Ascending aorta (tissue), 2 donors: ENCODE measurements at regions not wholly inside any gene's neighbourhood (a gene's known extent, or its start where the extent isn't known, plus 50 kb on each side); places are given as distances from the start of the nearest gene placed in this dataset.

ENCODE experiments used
- DNase-seq, 2 donors: peaks; one replicate each; pipeline ENCODE4 v3.0.0-alpha.2; 2019; ENCODE audit warnings: low spot score in 2 of 2
- H3K27ac ChIP-seq, 2 donors: fragments of 200-600 bp; sonication (generic); one replicate each; pipeline ENCODE4 v1.5.1; 2016 to 2017; ENCODE audit warnings: mild to moderate bottlenecking in 1 of 2
- H3K27me3 ChIP-seq: fragments of 200-600 bp; sonication (generic); one replicate; pipeline ENCODE4 v1.5.1; 2017
- H3K36me3 ChIP-seq, 2 donors: fragments of 200-600 bp; sonication (generic); one replicate each; pipeline ENCODE4 v1.5.1; 2016
- H3K4me1 ChIP-seq, 2 donors: fragments of 200-600 bp; sonication (generic); one replicate each; pipeline ENCODE4 v1.5.1; 2016 to 2017; ENCODE audit warnings: mild to moderate bottlenecking in 1 of 2
- H3K4me3 ChIP-seq, 2 donors: fragments of 200-600 bp; sonication (generic); one replicate each; pipeline ENCODE4 v1.5.1; 2016 to 2017; ENCODE audit warnings: mild to moderate bottlenecking in 1 of 2
- H3K9me3 ChIP-seq, 2 donors: fragments of 200-600 bp; sonication (generic); one replicate each; pipeline ENCODE4 v1.5.1; 2016
- intact Hi-C: fragments of 100-400 bp; cut with DNase I; formaldehyde crosslinking; loops from one replicate; pipeline ENCODE4 v1.15.1; 2023
- TF ChIP-seq, protein P1 (sequence below), 3 experiments: fragments of 200-600 bp in 2 of 3; fragments of 450-650 bp in 1 of 3; sonication (generic) in 2 of 3; IDR thresholded peaks; one replicate each; pipeline ENCODE4 v1.5.1; 2016 to 2019; ENCODE audit warnings: antibody characterized with exemption in 3 of 3, mild to moderate bottlenecking in 1 of 3, moderate library complexity in 1 of 3

DNA sequence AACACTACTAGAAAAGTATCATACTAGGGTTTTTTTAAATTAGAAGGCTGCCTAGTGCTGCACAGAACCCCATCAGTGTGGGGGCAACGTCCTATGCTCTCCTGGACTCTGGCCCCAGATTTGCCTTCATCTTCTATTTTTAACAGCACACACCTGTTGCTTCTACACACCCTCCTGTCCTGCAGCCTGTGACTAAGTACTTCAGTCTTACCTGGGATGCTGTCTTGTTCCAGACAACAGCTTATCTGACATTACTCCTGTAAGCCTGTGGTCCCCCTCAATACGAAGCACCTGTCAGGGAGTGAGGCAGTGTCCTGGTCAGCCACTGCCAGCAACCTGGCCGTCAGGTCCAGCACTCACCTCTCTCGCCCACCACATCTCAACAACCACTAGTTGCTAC, 247.6 kb upstream of the PSMD7 start:
- intact Hi-C loops, result no loop called here
- no peaks in the 10 kb centered on the region for H3K36me3 ChIP-seq
- DNase-seq, result no peak
- TF ChIP-seq, protein P1, sequence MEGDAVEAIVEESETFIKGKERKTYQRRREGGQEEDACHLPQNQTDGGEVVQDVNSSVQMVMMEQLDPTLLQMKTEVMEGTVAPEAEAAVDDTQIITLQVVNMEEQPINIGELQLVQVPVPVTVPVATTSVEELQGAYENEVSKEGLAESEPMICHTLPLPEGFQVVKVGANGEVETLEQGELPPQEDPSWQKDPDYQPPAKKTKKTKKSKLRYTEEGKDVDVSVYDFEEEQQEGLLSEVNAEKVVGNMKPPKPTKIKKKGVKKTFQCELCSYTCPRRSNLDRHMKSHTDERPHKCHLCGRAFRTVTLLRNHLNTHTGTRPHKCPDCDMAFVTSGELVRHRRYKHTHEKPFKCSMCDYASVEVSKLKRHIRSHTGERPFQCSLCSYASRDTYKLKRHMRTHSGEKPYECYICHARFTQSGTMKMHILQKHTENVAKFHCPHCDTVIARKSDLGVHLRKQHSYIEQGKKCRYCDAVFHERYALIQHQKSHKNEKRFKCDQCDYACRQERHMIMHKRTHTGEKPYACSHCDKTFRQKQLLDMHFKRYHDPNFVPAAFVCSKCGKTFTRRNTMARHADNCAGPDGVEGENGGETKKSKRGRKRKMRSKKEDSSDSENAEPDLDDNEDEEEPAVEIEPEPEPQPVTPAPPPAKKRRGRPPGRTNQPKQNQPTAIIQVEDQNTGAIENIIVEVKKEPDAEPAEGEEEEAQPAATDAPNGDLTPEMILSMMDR (IDR thresholded peaks at IDR 0.05), result no peak
- no peaks in the 10 kb centered on the region for H3K27me3 ChIP-seq
- H3K4me1 ChIP-seq, result no peaks in the 10 kb centered on the region
- no peak overlapping the region for H3K4me3 ChIP-seq
- no peaks in the 10 kb centered on the region for H3K9me3 ChIP-seq
- no peak overlapping the region for H3K27ac ChIP-seq

DNA sequence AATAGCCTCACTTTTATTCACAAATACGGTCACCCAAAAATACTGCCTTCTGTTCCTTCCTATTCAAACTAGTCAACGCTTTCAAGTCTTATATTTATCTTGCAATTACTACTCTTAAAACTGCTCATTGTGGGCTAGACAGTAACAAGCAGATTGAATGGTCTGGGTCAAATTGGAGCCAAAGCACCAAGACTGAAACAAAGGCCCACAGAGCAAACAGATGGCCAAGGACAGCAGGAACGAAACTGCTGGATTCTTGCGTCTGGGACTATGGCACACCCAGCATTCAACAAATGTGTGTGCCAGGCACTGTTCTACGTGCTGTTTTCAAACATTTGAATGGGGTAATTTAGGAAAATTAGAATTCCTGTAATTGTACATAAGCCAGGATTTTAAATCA, 250.1 kb upstream of the PSMD7 start:
- Histone ChIP-seq H3K27ac (no peak overlapping the region), H3K36me3 (no peaks in the 10 kb centered on the region), H3K4me1 (no peaks in the 10 kb centered on the region), H3K27me3 (no peaks in the 10 kb centered on the region), H3K9me3 (no peaks in the 10 kb centered on the region), H3K4me3 (no peak overlapping the region)
- TF ChIP-seq, protein P1 (IDR thresholded peaks at IDR 0.05), result no peak
- DNase-seq, result no peak
- intact Hi-C loops, result no loop called here

DNA sequence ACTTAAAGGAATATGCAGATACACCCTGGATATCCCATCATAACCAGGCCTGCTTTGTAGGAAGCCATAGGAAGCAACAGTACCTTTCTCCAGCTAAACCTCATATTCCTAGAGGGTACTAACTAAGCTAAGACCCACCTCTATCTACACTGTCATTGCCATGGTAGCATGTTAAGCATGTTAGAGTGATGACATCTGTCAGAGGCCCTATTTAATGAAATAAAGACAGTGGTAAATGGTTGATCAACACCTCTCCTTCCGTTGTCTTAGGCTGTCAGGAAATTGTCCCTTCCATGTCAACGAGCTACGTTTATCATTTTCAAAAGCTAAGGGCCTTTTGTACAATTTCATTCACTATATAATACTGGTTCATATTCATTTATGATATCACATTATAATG, 251.1 kb upstream of the PSMD7 start:
- Histone ChIP-seq H3K9me3 (no peaks in the 10 kb centered on the region), H3K27ac (no peak overlapping the region)
- intact Hi-C loops, result no loop called here

DNA sequence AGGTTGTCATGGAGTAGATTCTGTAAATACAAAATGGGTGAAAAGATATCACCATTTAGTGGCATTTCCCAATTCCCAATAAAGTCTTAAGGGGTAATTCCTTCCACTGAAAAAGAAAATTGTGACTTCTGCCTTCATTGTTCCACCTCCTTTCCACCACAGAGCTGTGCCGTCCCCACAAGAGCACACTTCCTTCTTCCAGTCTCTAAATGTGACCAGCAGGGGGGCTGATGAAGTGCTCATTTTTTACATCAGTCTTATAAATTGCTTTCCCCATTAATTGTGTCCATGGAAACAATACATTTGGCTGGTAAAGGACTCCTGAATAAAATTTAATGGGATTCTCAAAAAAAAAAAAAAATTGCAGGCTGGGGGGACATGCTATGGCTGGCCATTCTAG, 260.8 kb upstream of the PSMD7 start:
- Histone ChIP-seq H3K4me3 (no peak overlapping the region), H3K36me3 (no peaks in the 10 kb centered on the region), H3K4me1 (no peaks in the 10 kb centered on the region), H3K9me3 (no peaks in the 10 kb centered on the region), H3K27me3 (no peaks in the 10 kb centered on the region), H3K27ac (no peak overlapping the region)
- intact Hi-C loops, result no loop called here
- TF ChIP-seq, protein P1 (IDR thresholded peaks at IDR 0.05), result no peak
- no peak for DNase-seq

More for the DNA sequence above, 251.1 kb upstream of the PSMD7 start:
- Histone ChIP-seq H3K36me3 (no peaks in the 10 kb centered on the region), H3K27me3 (no peaks in the 10 kb centered on the region), H3K4me1 (no peaks in the 10 kb centered on the region), H3K4me3 (no peak overlapping the region)
- TF ChIP-seq, protein P1 (IDR thresholded peaks at IDR 0.05), result no peak
- DNase-seq, result no peak

DNA sequence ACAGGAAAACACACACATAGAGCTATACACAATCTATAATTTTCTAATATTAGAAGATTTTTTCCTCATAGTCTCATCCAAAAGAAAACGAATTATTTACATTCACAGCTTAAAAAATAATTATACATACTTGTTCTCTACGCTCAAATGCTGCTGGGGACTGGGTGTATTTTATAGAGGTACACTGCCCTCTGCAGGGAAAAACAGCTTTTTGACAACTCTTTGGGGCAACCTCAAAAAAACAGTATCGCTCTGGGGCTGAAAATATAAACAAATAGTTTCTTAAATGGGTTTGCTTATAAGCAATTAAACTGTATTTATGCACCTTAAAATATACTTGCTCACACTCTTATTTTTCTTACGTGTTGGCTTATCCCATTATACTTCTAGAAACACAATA, 261.8 kb upstream of the PSMD7 start:
- H3K27ac ChIP-seq, result no peak overlapping the region
- TF ChIP-seq, protein P1 (IDR thresholded peaks at IDR 0.05), result peak in 1 of 3 experiments; percentile 16
- H3K4me3 ChIP-seq, result no peak overlapping the region
- intact Hi-C loops, result no loop called here
- H3K9me3 ChIP-seq, result no peaks in the 10 kb centered on the region
- H3K36me3 ChIP-seq, result no peaks in the 10 kb centered on the region
- no peaks in the 10 kb centered on the region for H3K27me3 ChIP-seq
- no peak for DNase-seq
- no peaks in the 10 kb centered on the region for H3K4me1 ChIP-seq

DNA sequence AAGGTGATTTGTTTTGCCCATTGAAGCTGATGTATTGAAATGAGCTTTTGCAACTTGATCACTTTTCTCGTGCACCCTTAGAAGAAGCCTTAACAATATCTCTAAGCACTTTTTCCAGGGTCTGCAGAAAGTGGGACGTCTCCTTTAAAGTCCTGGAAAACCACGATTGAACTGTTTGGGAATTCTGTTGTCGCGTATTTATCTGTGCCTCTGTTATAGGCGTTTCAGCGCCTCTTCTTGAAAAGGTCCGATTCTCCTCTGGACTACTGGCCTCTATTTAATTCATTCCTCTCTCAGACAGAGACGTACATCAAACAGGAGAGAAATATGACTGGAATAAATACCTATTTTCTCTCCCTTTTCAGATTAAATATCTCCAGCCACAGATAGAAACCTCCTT, 262.4 kb upstream of the PSMD7 start:
- Histone ChIP-seq H3K4me1 (no peaks in the 10 kb centered on the region), H3K27ac (no peak overlapping the region), H3K27me3 (no peaks in the 10 kb centered on the region), H3K36me3 (no peaks in the 10 kb centered on the region), H3K4me3 (no peak overlapping the region), H3K9me3 (no peaks in the 10 kb centered on the region)
- intact Hi-C loops, result no loop called here
- TF ChIP-seq, protein P1 (IDR thresholded peaks at IDR 0.05), result no peak
- DNase-seq, result no peak
